A204.1 (cell line): ENCODE measurements at regions not wholly inside any gene's neighbourhood (a gene's known extent, or its start where the extent isn't known, plus 50 kb on each side); places are given as distances from the start of the nearest gene placed in this dataset.
A peak's percentile ranks its signal among the peaks of the same experiment; 100 is the strongest.

Source experiments
- FAIRE-seq: peaks from 2 replicates; lab custom pipeline; 2012; peaks lifted over from hg19 to GRCh38; lab: Jason Lieb, UNC

GRCh38 chr3:81953111-81953510 is 191.7 kb upstream of the GBE1 start:
- FAIRE-seq = no peak

- FAIRE-seq = no peak
Observed at GRCh38 chr3:81952141-81952540, 190.7 kb upstream of the GBE1 start.

- FAIRE-seq = no peak
Observed at GRCh38 chr3:81951636-81952035, 190.2 kb upstream of the GBE1 start.

- FAIRE-seq = no peak
Observed at GRCh38 chr3:81951106-81951505, 189.7 kb upstream of the GBE1 start.

- FAIRE-seq = no peak
Observed at GRCh38 chr3:81947359-81947758, 185.9 kb upstream of the GBE1 start.

- no peak for FAIRE-seq
Observed at GRCh38 chr3:81938681-81939080, 177.2 kb upstream of the GBE1 start.

- no peak for FAIRE-seq
Observed at GRCh38 chr3:81936817-81937216, 175.4 kb upstream of the GBE1 start.

GRCh38 chr3:81932681-81933080 is 171.2 kb upstream of the GBE1 start:
- FAIRE-seq = no peak

- FAIRE-seq = no peak
Observed at GRCh38 chr3:81931265-81932251, 170.1 kb upstream of the GBE1 start.

GRCh38 chr3:81929697-81930096 is 168.3 kb upstream of the GBE1 start:
- FAIRE-seq = no peak

- no peak for FAIRE-seq
Observed at GRCh38 chr3:81927811-81928210, 166.4 kb upstream of the GBE1 start.

- no peak for FAIRE-seq
Observed at GRCh38 chr3:81925385-81925784, 163.9 kb upstream of the GBE1 start.

GRCh38 chr3:81923038-81923437 is 161.6 kb upstream of the GBE1 start:
- FAIRE-seq = no peak

- FAIRE-seq = no peak
Observed at GRCh38 chr3:81922404-81922803, 161.0 kb upstream of the GBE1 start.

GRCh38 chr3:81920816-81921215 is 159.4 kb upstream of the GBE1 start:
- FAIRE-seq = no peak

GRCh38 chr3:81916890-81917289 is 155.4 kb upstream of the GBE1 start:
- FAIRE-seq = no peak

GRCh38 chr3:81913886-81914663 is 152.6 kb upstream of the GBE1 start:
- no peak for FAIRE-seq

GRCh38 chr3:81911221-81911620 is 149.8 kb upstream of the GBE1 start:
- FAIRE-seq = no peak

- peak; percentile 62 for FAIRE-seq
Observed at GRCh38 chr3:81910244-81910852, 148.9 kb upstream of the GBE1 start.

GRCh38 chr3:81909796-81910195 is 148.4 kb upstream of the GBE1 start:
- FAIRE-seq = no peak

- no peak for FAIRE-seq
Observed at GRCh38 chr3:81908561-81908960, 147.1 kb upstream of the GBE1 start.

- FAIRE-seq = no peak
Observed at GRCh38 chr3:81898336-81898735, 136.9 kb upstream of the GBE1 start.

- no peak for FAIRE-seq
Observed at GRCh38 chr3:81894598-81894997, 133.2 kb upstream of the GBE1 start.
